Lower lobe of right lung (tissue), 2 donors: ENCODE measurements at regions not wholly inside any gene's neighbourhood (a gene's known extent, or its start where the extent isn't known, plus 50 kb on each side); places are given as distances from the start of the nearest gene placed in this dataset.

ENCODE experiments used
- ATAC-seq, 2 donors: fragments of 200-7000 bp; cut with Tn5 transposase; one replicate each; pipeline ENCODE4 v1.9.1; 2020 to 2022; ENCODE audit warnings: mild to moderate bottlenecking in 2 of 2, moderate library complexity in 2 of 2
- DNase-seq: peaks from one replicate; pipeline ENCODE4 v3.0.0-alpha.2; 2020
- H3K27ac ChIP-seq: fragments of 200-600 bp; one replicate; pipeline ENCODE4 v1.8.0; 2022
- H3K27me3 ChIP-seq: fragments of 200-600 bp; one replicate; pipeline ENCODE4 v1.8.0; 2022; ENCODE audit warnings: low read depth
- H3K36me3 ChIP-seq: fragments of 200-600 bp; one replicate; pipeline ENCODE4 v1.8.0; 2022; ENCODE audit warnings: mild to moderate bottlenecking
- H3K4me1 ChIP-seq: fragments of 200-600 bp; one replicate; pipeline ENCODE4 v1.8.0; 2022
- H3K4me3 ChIP-seq: fragments of 200-600 bp; one replicate; pipeline ENCODE4 v1.8.0; 2022; ENCODE audit warnings: mild to moderate bottlenecking
- H3K9me3 ChIP-seq: fragments of 200-600 bp; one replicate; pipeline ENCODE4 v1.8.0; 2022
- intact Hi-C: fragments of 100-400 bp; cut with DNase I; formaldehyde crosslinking; loops from one replicate; pipeline ENCODE4 v1.11.0; 2022
- TF ChIP-seq, protein P1 (sequence below): fragments of 200-600 bp; IDR thresholded peaks from one replicate; pipeline ENCODE4 v1.8.0; 2022; ENCODE audit warnings: antibody characterized with exemption, mild to moderate bottlenecking
- donor health status: DM: no; HTN: yes; CAD: no; lungs with severe emphysema.

GRCh38 chr2:143833015-143833660, 686.8 kb downstream of the ZEB2 start:
- no peaks in the 10 kb centered on the region for H3K4me1 ChIP-seq
- H3K9me3 ChIP-seq: no peaks in the 10 kb centered on the region
- no peak overlapping the region for H3K4me3 ChIP-seq
- TF ChIP-seq, protein P1, sequence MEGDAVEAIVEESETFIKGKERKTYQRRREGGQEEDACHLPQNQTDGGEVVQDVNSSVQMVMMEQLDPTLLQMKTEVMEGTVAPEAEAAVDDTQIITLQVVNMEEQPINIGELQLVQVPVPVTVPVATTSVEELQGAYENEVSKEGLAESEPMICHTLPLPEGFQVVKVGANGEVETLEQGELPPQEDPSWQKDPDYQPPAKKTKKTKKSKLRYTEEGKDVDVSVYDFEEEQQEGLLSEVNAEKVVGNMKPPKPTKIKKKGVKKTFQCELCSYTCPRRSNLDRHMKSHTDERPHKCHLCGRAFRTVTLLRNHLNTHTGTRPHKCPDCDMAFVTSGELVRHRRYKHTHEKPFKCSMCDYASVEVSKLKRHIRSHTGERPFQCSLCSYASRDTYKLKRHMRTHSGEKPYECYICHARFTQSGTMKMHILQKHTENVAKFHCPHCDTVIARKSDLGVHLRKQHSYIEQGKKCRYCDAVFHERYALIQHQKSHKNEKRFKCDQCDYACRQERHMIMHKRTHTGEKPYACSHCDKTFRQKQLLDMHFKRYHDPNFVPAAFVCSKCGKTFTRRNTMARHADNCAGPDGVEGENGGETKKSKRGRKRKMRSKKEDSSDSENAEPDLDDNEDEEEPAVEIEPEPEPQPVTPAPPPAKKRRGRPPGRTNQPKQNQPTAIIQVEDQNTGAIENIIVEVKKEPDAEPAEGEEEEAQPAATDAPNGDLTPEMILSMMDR: no peak
- intact Hi-C loops: no loop called here
- no peaks in the 10 kb centered on the region for H3K27me3 ChIP-seq
- no peak overlapping the region for H3K27ac ChIP-seq
- DNase-seq: no peak
- no peak for ATAC-seq
- no peaks in the 10 kb centered on the region for H3K36me3 ChIP-seq

GRCh38 chr2:143830476-143830875, 689.4 kb downstream of the ZEB2 start:
- Histone ChIP-seq H3K4me3 (no peak overlapping the region), H3K36me3 (no peaks in the 10 kb centered on the region), H3K9me3 (no peaks in the 10 kb centered on the region), H3K27me3 (no peaks in the 10 kb centered on the region), H3K27ac (no peak overlapping the region), H3K4me1 (no peaks in the 10 kb centered on the region)
- ATAC-seq: no peak
- DNase-seq: no peak
- TF ChIP-seq, protein P1: no peak
- intact Hi-C loops: no loop called here

DNA sequence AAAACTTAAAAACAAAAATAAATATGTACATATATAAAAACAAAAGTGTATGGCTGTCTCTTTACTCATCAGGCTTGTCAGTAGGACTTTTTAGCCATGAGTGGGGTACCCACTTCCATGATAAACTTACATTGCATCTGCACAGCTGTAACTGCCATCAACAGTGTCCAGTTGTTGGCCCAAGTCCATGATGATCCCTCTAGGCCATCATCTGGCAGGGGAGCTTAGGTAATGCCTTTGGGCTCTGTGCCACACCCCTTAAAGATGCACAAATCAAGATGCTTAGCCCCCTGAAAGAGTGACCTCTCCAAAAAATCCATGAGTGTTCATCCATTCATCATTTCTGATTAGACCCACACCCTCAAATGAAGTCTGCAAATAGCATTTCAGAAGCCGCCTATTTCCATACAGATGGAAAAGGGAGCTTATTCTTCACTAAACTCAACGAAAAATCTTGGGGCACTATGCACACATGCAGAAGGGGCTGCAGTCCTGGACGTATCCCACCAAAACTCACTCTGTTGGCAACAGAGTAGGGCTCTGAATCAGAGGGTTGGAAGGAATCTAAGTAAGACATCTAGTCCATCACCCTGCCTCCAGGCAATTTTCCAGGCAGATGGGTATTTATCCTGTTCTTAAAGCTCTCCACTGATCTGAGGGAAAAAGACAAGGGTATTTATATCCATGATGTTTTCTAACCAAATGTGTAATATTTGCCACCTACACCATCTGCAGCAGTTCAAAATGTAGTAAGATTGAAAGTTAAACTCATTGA, 691.0 kb downstream of the ZEB2 start:
- no peak for ATAC-seq
- Histone ChIP-seq H3K4me1 (no peaks in the 10 kb centered on the region), H3K27ac (no peak overlapping the region), H3K36me3 (no peaks in the 10 kb centered on the region), H3K4me3 (no peak overlapping the region), H3K27me3 (no peaks in the 10 kb centered on the region), H3K9me3 (no peaks in the 10 kb centered on the region)
- intact Hi-C loops: no loop called here
- DNase-seq: no peak
- TF ChIP-seq, protein P1: no peak

DNA sequence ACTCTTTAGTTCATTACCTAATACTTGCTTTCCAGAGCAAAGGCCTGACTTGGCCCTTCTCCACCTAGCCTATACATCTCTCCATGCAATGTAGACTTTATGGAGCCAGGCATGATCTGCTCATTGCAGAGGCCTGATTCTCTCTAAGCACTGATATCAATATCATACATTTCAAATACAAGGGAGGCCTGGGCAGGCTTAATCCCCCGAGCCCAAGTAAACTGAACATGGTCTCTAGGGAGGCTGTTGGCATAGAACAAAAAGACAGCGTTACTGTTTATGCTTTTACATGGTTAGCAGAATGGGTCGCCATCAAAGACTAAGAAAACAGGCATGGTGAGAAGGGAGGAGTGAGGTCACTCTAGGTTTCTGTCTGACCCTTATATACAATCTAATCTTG, 695.1 kb downstream of the ZEB2 start:
- intact Hi-C loops: no loop called here
- Histone ChIP-seq H3K27me3 (no peaks in the 10 kb centered on the region), H3K27ac (no peak overlapping the region), H3K9me3 (no peaks in the 10 kb centered on the region), H3K36me3 (no peaks in the 10 kb centered on the region), H3K4me1 (no peaks in the 10 kb centered on the region), H3K4me3 (no peak overlapping the region)
- DNase-seq (no peak), ATAC-seq (no peak)
- TF ChIP-seq, protein P1: no peak

DNA sequence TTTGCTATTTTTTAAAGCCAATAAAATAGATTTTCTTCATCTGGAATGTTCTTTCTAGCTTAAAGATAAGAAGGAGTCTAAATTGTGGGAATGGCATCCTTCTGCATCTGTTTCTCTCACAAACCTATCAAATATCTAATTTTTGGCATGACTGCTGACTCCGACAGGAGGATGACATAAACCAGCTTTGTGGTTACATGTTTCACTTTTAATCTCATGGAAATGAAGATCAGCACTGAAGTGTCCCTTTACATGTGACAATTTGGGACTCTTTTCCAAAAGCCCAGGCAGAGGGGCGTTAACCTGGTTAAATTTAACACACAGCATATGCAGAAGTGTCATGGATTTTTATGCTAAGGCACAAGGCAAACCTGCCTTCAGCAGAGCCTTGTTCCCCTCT, 694.7 kb downstream of the ARHGAP15 start:
- H3K4me3 ChIP-seq: no peak overlapping the region
- no peak overlapping the region for H3K27ac ChIP-seq
- intact Hi-C loops: no loop called here
- no peak for ATAC-seq
- H3K27me3 ChIP-seq: no peaks in the 10 kb centered on the region
- H3K36me3 ChIP-seq: no peaks in the 10 kb centered on the region
- TF ChIP-seq, protein P1: no peak
- no peaks in the 10 kb centered on the region for H3K9me3 ChIP-seq
- no peaks in the 10 kb centered on the region for H3K4me1 ChIP-seq
- no peak for DNase-seq
